ENCODE measurements at regions not wholly inside any gene's neighbourhood (a gene's known extent, or its start where the extent isn't known, plus 50 kb on each side); places are given as distances from the start of the nearest gene placed in this dataset.

GRCh38 chr2:221195829-221196228 lies 376.3 kb downstream of the EPHA4 start:
- TF ChIP-seq, protein P1, sequence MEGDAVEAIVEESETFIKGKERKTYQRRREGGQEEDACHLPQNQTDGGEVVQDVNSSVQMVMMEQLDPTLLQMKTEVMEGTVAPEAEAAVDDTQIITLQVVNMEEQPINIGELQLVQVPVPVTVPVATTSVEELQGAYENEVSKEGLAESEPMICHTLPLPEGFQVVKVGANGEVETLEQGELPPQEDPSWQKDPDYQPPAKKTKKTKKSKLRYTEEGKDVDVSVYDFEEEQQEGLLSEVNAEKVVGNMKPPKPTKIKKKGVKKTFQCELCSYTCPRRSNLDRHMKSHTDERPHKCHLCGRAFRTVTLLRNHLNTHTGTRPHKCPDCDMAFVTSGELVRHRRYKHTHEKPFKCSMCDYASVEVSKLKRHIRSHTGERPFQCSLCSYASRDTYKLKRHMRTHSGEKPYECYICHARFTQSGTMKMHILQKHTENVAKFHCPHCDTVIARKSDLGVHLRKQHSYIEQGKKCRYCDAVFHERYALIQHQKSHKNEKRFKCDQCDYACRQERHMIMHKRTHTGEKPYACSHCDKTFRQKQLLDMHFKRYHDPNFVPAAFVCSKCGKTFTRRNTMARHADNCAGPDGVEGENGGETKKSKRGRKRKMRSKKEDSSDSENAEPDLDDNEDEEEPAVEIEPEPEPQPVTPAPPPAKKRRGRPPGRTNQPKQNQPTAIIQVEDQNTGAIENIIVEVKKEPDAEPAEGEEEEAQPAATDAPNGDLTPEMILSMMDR (IDR thresholded peaks at IDR 0.05; ENCODE audit: poor library complexity): no peak
- no peaks in the 10 kb centered on the region for H3K4me1 ChIP-seq (ENCODE audit: insufficient read depth)
- H3K79me2 ChIP-seq: no peaks in the 10 kb centered on the region
- H3K4me2 ChIP-seq: no peak overlapping the region
- 92% methylated on average over 1 of the region's 1 CpG for WGBS (ENCODE audit: low lambda C conversion rate, missing lambda C conversion rate)
- H3K9me2 ChIP-seq (replicated peaks; ENCODE audit: insufficient read depth): no peaks in the 10 kb centered on the region
- H3K36me3 ChIP-seq (replicated peaks; ENCODE audit: insufficient read depth, low read depth): no peaks in the 10 kb centered on the region
- no peak overlapping the region for H3K27ac ChIP-seq
- no peaks in the 10 kb centered on the region for H3K9me3 ChIP-seq (ENCODE audit: low read depth)
- no peaks in the 10 kb centered on the region for H4K20me1 ChIP-seq (ENCODE audit: insufficient read depth, poor library complexity, severe bottlenecking)
- H2AFZ ChIP-seq: no peak overlapping the region
- H3K4me3 ChIP-seq: no peak overlapping the region
- DNase-seq (ENCODE audit: low spot score): no peak
- no peaks in the 10 kb centered on the region for H3K27me3 ChIP-seq

GRCh38 chr2:221197225-221197856 lies 374.8 kb downstream of the EPHA4 start:
- Histone ChIP-seq H3K9me3 (ENCODE audit: low read depth) (no peaks in the 10 kb centered on the region), H2AFZ (no peak overlapping the region), H4K20me1 (ENCODE audit: insufficient read depth, poor library complexity, severe bottlenecking) (no peaks in the 10 kb centered on the region), H3K4me3 (no peak overlapping the region), H3K79me2 (no peaks in the 10 kb centered on the region), H3K27ac (no peak overlapping the region), H3K4me1 (ENCODE audit: insufficient read depth) (no peaks in the 10 kb centered on the region), H3K27me3 (no peaks in the 10 kb centered on the region), H3K36me3 (replicated peaks; ENCODE audit: insufficient read depth, low read depth) (no peaks in the 10 kb centered on the region), H3K4me2 (no peak overlapping the region), H3K9me2 (replicated peaks; ENCODE audit: insufficient read depth) (no peaks in the 10 kb centered on the region)
- TF ChIP-seq EZH2 (IDR thresholded peaks at IDR 0.05; ENCODE audit: borderline replicate concordance) (no peak), EZH2phosphoT487 (IDR thresholded peaks at IDR 0.05; ENCODE audit: low read depth, severe bottlenecking, unreplicated experiment) (no peak)
- TF ChIP-seq, protein P1 (IDR thresholded peaks at IDR 0.05; ENCODE audit: poor library complexity): no peak
- DNase-seq (ENCODE audit: low spot score): no peak
- WGBS (ENCODE audit: low lambda C conversion rate, missing lambda C conversion rate): 76% methylated on average over 4 of the region's 4 CpGs

GRCh38 chr2:221198309-221198708 lies 373.8 kb downstream of the EPHA4 start:
- Histone ChIP-seq H4K20me1 (ENCODE audit: insufficient read depth, poor library complexity, severe bottlenecking) (no peaks in the 10 kb centered on the region), H2AFZ (no peak overlapping the region), H3K9me2 (replicated peaks; ENCODE audit: insufficient read depth) (no peaks in the 10 kb centered on the region), H3K27ac (no peak overlapping the region), H3K4me3 (no peak overlapping the region), H3K4me1 (ENCODE audit: insufficient read depth) (no peaks in the 10 kb centered on the region), H3K9me3 (ENCODE audit: low read depth) (no peaks in the 10 kb centered on the region), H3K27me3 (no peaks in the 10 kb centered on the region), H3K36me3 (replicated peaks; ENCODE audit: insufficient read depth, low read depth) (no peaks in the 10 kb centered on the region), H3K79me2 (no peaks in the 10 kb centered on the region), H3K4me2 (no peak overlapping the region)
- DNase-seq (ENCODE audit: low spot score): no peak
- no peak for TF ChIP-seq EZH2phosphoT487 (IDR thresholded peaks at IDR 0.05; ENCODE audit: low read depth, severe bottlenecking, unreplicated experiment)

DNA sequence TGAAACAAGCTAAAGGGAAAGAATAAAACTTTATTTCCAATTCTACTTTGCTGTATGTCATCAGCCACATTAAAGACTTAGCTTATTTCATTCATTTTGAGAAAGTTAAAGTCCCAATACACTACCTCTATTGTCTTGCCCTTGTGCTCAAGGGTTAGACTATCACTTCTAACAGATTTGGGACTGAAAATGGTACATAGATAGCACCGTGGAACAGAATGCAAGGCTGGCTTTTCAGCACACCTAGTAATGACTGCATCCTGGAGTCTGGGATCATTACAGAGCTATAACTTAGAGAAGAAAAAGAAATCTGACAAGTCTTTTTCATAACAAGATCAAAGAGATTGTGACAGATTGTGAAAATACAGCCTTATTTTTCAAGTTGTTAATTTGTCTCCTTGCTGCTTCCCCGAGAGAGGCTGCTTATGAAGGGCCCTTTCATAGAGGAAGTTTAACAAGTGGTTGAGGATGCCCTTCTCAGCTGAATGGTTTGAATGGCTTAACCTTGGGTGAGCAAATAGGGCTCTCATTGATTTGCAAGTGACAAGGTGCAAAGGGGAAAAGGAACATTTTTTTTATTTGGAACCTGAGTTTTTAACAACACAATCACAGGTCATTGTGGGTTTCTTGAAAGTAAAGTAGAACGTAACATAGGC lies 371.8 kb downstream of the EPHA4 start:
- TF ChIP-seq EZH2 (IDR thresholded peaks at IDR 0.05; ENCODE audit: borderline replicate concordance) (no peak), EZH2phosphoT487 (IDR thresholded peaks at IDR 0.05; ENCODE audit: low read depth, severe bottlenecking, unreplicated experiment) (no peak)
- TF ChIP-seq, protein P1 (IDR thresholded peaks at IDR 0.05; ENCODE audit: poor library complexity): no peak
- no peak overlapping the region for H3K27ac ChIP-seq
- no peaks in the 10 kb centered on the region for H3K9me2 ChIP-seq (replicated peaks; ENCODE audit: insufficient read depth)
- H4K20me1 ChIP-seq (ENCODE audit: insufficient read depth, poor library complexity, severe bottlenecking): no peaks in the 10 kb centered on the region
- DNase-seq (ENCODE audit: low spot score): no peak
- peaks cover 14% of the 10 kb centered on the region for H3K4me1 ChIP-seq (ENCODE audit: insufficient read depth)
- no peaks in the 10 kb centered on the region for H3K36me3 ChIP-seq (replicated peaks; ENCODE audit: insufficient read depth, low read depth)
- H3K9me3 ChIP-seq (ENCODE audit: low read depth): no peaks in the 10 kb centered on the region
- 72% methylated on average over 3 of the region's 3 CpGs for WGBS (ENCODE audit: low lambda C conversion rate, missing lambda C conversion rate)
- H3K4me2 ChIP-seq: no peak overlapping the region
- H2AFZ ChIP-seq: no peak overlapping the region
- no peaks in the 10 kb centered on the region for H3K27me3 ChIP-seq
- H3K4me3 ChIP-seq: no peak overlapping the region
- no peaks in the 10 kb centered on the region for H3K79me2 ChIP-seq

All from hepatocyte (in vitro differentiated cells).